ENCODE measurements at regions not wholly inside any gene's neighbourhood (a gene's known extent, or its start where the extent isn't known, plus 50 kb on each side); places are given as distances from the start of the nearest gene placed in this dataset.

- DNase-seq, result no peak
Measured at GRCh38 chr15:62558640-62559380, 393.7 kb upstream of the C2CD4B start.

GRCh38 chr15:62559381-62559733, 394.3 kb upstream of the C2CD4B start:
- DNase-seq, result no peak

- no peak for DNase-seq
Measured at GRCh38 chr15:62561059-62561519, 396.0 kb upstream of the C2CD4B start.

GRCh38 chr15:62561571-62561970, 396.5 kb upstream of the C2CD4B start:
- DNase-seq, result no peak

- DNase-seq, result no peak
Measured at GRCh38 chr15:62564886-62565633, 400.0 kb upstream of the C2CD4B start.

GRCh38 chr15:62565634-62566026, 400.5 kb upstream of the C2CD4B start:
- DNase-seq, result no peak

- DNase-seq, result no peak
Measured at GRCh38 chr15:62566248-62566647, 401.2 kb upstream of the C2CD4B start.

- no peak for DNase-seq
Measured at GRCh38 chr15:62567501-62567900, 402.4 kb upstream of the C2CD4B start.

GRCh38 chr15:62568004-62568403, 402.9 kb upstream of the C2CD4B start:
- DNase-seq, result no peak

- DNase-seq, result no peak
Measured at GRCh38 chr15:62568702-62569101, 403.6 kb upstream of the C2CD4B start.

GRCh38 chr15:62569460-62570404, 404.6 kb upstream of the C2CD4B start:
- DNase-seq, result no peak

- no peak for DNase-seq
Measured at GRCh38 chr15:62570405-62570783, 405.3 kb upstream of the C2CD4B start.

- no peak for DNase-seq
Measured at GRCh38 chr15:62571072-62571471, 406.0 kb upstream of the C2CD4B start.

GRCh38 chr15:62572797-62573196, 407.7 kb upstream of the C2CD4B start:
- DNase-seq, result no peak

- no peak for DNase-seq
Measured at GRCh38 chr15:62573876-62574275, 408.8 kb upstream of the C2CD4B start.

GRCh38 chr15:62578546-62578945, 413.5 kb upstream of the C2CD4B start:
- DNase-seq, result no peak

- no peak for DNase-seq
Measured at GRCh38 chr15:62578960-62579359, 413.9 kb upstream of the C2CD4B start.

GRCh38 chr15:62579842-62580241, 414.8 kb upstream of the C2CD4B start:
- no peak for DNase-seq

GRCh38 chr15:62582580-62582979, 417.5 kb upstream of the C2CD4B start:
- no peak for DNase-seq

- no peak for DNase-seq
Measured at GRCh38 chr15:62584301-62585235, 419.5 kb upstream of the C2CD4B start.

GRCh38 chr15:62588938-62589670, 424.0 kb upstream of the C2CD4B start:
- no peak for DNase-seq

Measured in activated naive CD4-positive, alpha-beta T cell treated with anti-CD3 and anti-CD28 coated beads, Interleukin-2, amount 50 U/mL, for 16 hours (primary cell).